ENCODE measurements at regions not wholly inside any gene's neighbourhood (a gene's known extent, or its start where the extent isn't known, plus 50 kb on each side); places are given as distances from the start of the nearest gene placed in this dataset.
A peak's percentile ranks its signal among the peaks of the same experiment; 100 is the strongest.

- no TSS peak for BruUV-seq (replicated peaks)
- Histone ChIP-seq H3K4me3 (replicated peaks in 1 of 3; ENCODE audit: insufficient read depth in 1 of 3, low read depth in 1 of 3, low read length in 3 of 3) (no peak overlapping the region), H4K20me1 (replicated peaks; ENCODE audit: control insufficient read depth, extremely low read depth, insufficient read depth, low read length) (no peaks in the 10 kb centered on the region), H3K4me2 (ENCODE audit: insufficient read depth, low read length) (no peak overlapping the region), H3K36me3 (ENCODE audit: control insufficient read depth in 2 of 2, extremely low read depth in 1 of 2, insufficient read depth in 2 of 2, low read length in 2 of 2) (no peaks in the 10 kb centered on the region), H3K9me1 (replicated peaks; ENCODE audit: control insufficient read depth, extremely low read depth, insufficient read depth, low read length) (no peaks in the 10 kb centered on the region), H2AFZ (ENCODE audit: low read depth, low read length) (no peak overlapping the region), H3K27ac (ENCODE audit: insufficient read depth, low read depth, low read length) (no peak overlapping the region), H3K9me3 (replicated peaks; ENCODE audit: control insufficient read depth, insufficient read depth, low read length) (no peaks in the 10 kb centered on the region), H3K27me3 (ENCODE audit: control insufficient read depth in 2 of 2, insufficient read depth in 2 of 2, low read length in 2 of 2) (no peaks in the 10 kb centered on the region), H3K9ac (replicated peaks; ENCODE audit: extremely low read depth, insufficient read depth, low read length) (no peak overlapping the region), H3K4me1 (ENCODE audit: control insufficient read depth, extremely low read depth, insufficient read depth, low read length) (peaks cover 9% of the 10 kb centered on the region), H3K79me2 (ENCODE audit: control insufficient read depth, insufficient read depth, low read length) (no peaks in the 10 kb centered on the region)
- DNase-seq (ENCODE audit: low read depth, low spot score) = no peak
- FAIRE-seq = peak; percentile 38
- CTCF ChIA-PET = interaction anchor here (0.8 to 1.8 kb wide), 6 partner anchors 9 to 610 kb away, joined by 3 to 6 read pairs (median 4); no protein-coding TSS in a partner anchor
- POLR2A ChIA-PET = no interaction called here
- intact Hi-C loops (cut with micrococcal nuclease) = loop anchor here (5.0 to 10.0 kb wide), 2 partner anchors 250 to 557 kb away; partner anchors contain the start of gene PELI2
- dilution Hi-C loops (cut with MboI; ENCODE audit: extremely low pct_ligation_motif_present, low sequenced_read_pairs) = no loop called here
- no peak for TF ChIP-seq JUN (IDR thresholded peaks at IDR 0.05; ENCODE audit: borderline replicate concordance, insufficient read depth, insufficient read length, low read depth)
- TF ChIP-seq, protein P1, sequence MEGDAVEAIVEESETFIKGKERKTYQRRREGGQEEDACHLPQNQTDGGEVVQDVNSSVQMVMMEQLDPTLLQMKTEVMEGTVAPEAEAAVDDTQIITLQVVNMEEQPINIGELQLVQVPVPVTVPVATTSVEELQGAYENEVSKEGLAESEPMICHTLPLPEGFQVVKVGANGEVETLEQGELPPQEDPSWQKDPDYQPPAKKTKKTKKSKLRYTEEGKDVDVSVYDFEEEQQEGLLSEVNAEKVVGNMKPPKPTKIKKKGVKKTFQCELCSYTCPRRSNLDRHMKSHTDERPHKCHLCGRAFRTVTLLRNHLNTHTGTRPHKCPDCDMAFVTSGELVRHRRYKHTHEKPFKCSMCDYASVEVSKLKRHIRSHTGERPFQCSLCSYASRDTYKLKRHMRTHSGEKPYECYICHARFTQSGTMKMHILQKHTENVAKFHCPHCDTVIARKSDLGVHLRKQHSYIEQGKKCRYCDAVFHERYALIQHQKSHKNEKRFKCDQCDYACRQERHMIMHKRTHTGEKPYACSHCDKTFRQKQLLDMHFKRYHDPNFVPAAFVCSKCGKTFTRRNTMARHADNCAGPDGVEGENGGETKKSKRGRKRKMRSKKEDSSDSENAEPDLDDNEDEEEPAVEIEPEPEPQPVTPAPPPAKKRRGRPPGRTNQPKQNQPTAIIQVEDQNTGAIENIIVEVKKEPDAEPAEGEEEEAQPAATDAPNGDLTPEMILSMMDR (IDR thresholded peaks at IDR 0.05; ENCODE audit: extremely low read depth in 1 of 2, insufficient read depth in 1 of 2, low read depth in 1 of 2, low read length in 2 of 2) = peak in 1 of 2 donors; percentile 4
These were observed 253.1 kb upstream of the PELI2 start for GRCh38 chr14:55864890-55865655.

DNA sequence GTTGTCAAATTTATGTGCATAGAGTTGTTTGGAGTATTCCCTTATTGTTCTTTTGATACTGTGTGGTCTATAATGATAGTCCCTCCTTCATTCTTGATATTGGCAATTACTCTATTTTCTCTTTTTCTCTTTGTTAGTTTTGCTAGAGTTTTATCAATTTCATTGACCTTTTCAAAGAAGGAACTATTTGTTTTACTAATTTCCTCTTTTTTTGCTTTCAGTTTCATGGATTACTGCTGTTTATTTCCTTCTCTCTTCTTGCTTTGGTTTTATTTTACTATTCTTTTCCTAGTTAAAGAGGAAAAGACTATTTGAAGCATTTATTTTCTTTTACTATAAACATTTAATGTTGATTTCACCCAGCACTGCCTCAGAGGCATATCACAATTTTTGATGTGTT lies 250.9 kb upstream of the PELI2 start:
- Histone ChIP-seq H2AFZ (ENCODE audit: low read depth, low read length) (no peak overlapping the region), H3K4me1 (ENCODE audit: control insufficient read depth, extremely low read depth, insufficient read depth, low read length) (peaks cover 9% of the 10 kb centered on the region), H3K27me3 (ENCODE audit: control insufficient read depth in 2 of 2, insufficient read depth in 2 of 2, low read length in 2 of 2) (no peaks in the 10 kb centered on the region), H4K20me1 (replicated peaks; ENCODE audit: control insufficient read depth, extremely low read depth, insufficient read depth, low read length) (no peaks in the 10 kb centered on the region), H3K9me1 (replicated peaks; ENCODE audit: control insufficient read depth, extremely low read depth, insufficient read depth, low read length) (no peaks in the 10 kb centered on the region), H3K79me2 (ENCODE audit: control insufficient read depth, insufficient read depth, low read length) (no peaks in the 10 kb centered on the region), H3K4me2 (ENCODE audit: insufficient read depth, low read length) (no peak overlapping the region), H3K27ac (ENCODE audit: insufficient read depth, low read depth, low read length) (no peak overlapping the region), H3K9ac (replicated peaks; ENCODE audit: extremely low read depth, insufficient read depth, low read length) (no peak overlapping the region), H3K4me3 (replicated peaks in 1 of 3; ENCODE audit: insufficient read depth in 1 of 3, low read depth in 1 of 3, low read length in 3 of 3) (no peak overlapping the region), H3K36me3 (ENCODE audit: control insufficient read depth in 2 of 2, extremely low read depth in 1 of 2, insufficient read depth in 2 of 2, low read length in 2 of 2) (no peaks in the 10 kb centered on the region), H3K9me3 (replicated peaks; ENCODE audit: control insufficient read depth, insufficient read depth, low read length) (no peaks in the 10 kb centered on the region)
- intact Hi-C loops (cut with micrococcal nuclease) (loop anchor here (5.0 to 10.0 kb wide), 2 partner anchors 247 to 555 kb away; partner anchors contain the start of gene PELI2), dilution Hi-C loops (cut with MboI; ENCODE audit: extremely low pct_ligation_motif_present, low sequenced_read_pairs) (no loop called here)
- ChIA-PET POLR2A (no interaction called here), CTCF (no interaction called here)
- no peak for FAIRE-seq
- no TSS peak for BruUV-seq (replicated peaks)
- TF ChIP-seq, protein P2, sequence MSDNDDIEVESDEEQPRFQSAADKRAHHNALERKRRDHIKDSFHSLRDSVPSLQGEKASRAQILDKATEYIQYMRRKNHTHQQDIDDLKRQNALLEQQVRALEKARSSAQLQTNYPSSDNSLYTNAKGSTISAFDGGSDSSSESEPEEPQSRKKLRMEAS (IDR thresholded peaks at IDR 0.05; ENCODE audit: insufficient read depth, insufficient read length) = no peak
- TF ChIP-seq EZH2 (IDR thresholded peaks at IDR 0.05; ENCODE audit: borderline replicate concordance, low read depth, low read length, severe bottlenecking) = no peak
- no peak for TF ChIP-seq GATA2 (IDR thresholded peaks at IDR 0.05; ENCODE audit: insufficient read depth, insufficient read length, low read depth, low read length)
- no peak for TF ChIP-seq JUN (IDR thresholded peaks at IDR 0.05; ENCODE audit: borderline replicate concordance, insufficient read depth, insufficient read length, low read depth)
- TF ChIP-seq MYC (IDR thresholded peaks at IDR 0.05; ENCODE audit: low read depth, low read length) = no peak
- no peak for TF ChIP-seq FOS (IDR thresholded peaks at IDR 0.05; ENCODE audit: borderline replicate concordance, insufficient read depth, low read length)
- TF ChIP-seq POLR2A (IDR thresholded peaks at IDR 0.05; ENCODE audit: low read depth, low read length) = no peak
- TF ChIP-seq, protein P1 (IDR thresholded peaks at IDR 0.05; ENCODE audit: extremely low read depth in 1 of 2, insufficient read depth in 1 of 2, low read depth in 1 of 2, low read length in 2 of 2) = no peak
- no peak for DNase-seq (ENCODE audit: low read depth, low spot score)
